ENCODE measurements at regions not wholly inside any gene's neighbourhood (a gene's known extent, or its start where the extent isn't known, plus 50 kb on each side); places are given as distances from the start of the nearest gene placed in this dataset.

DNA sequence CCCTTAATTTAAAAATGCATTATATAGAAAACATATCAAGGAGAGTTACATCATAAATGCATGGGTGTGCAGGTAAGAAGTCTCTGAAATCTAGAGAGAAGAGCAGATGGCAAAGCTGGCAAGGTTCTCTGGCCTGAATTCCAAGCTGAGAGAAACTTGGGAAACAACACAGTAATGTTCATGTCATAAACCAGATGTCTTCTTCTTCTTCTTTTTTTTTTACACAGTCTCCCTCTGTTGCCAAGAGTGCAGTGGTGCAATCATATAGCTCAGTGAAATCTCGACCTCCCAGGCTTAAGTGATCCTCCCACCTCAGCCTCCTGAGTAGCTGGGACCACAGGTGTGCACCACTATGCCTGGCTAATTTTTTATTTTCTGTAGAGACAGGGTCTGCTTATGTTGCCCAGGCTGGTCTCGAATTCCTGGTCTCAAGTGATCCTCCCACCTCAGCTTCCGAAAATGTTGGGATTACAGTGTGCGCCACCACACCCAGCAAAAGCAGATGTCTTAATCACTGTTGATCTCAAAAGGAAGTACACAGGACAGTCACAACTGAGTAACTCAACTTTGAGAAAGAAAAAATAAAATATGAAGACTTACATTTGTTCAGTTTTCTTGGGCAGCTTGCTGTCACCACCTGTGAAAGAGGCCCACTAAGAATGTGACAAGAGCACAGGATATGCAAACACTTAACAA, 77.3 kb downstream of the DNAAF9 start:
- no peak for DNase-seq (ENCODE audit: low spot score in 2 of 2)
- no peaks in the 10 kb centered on the region for H3K36me3 ChIP-seq
- H3K27ac ChIP-seq, result no peak overlapping the region
- no peak overlapping the region for H3K4me3 ChIP-seq
- no peaks in the 10 kb centered on the region for H3K9me3 ChIP-seq
- H3K27me3 ChIP-seq, result no peaks in the 10 kb centered on the region
- H3K4me1 ChIP-seq, result no peaks in the 10 kb centered on the region
- intact Hi-C loops (cut with DNase I; ENCODE audit: low total_unique reads), result no loop called here
- TF ChIP-seq POLR2AphosphoS5 (IDR thresholded peaks at IDR 0.05) (no peak), POLR2A (IDR thresholded peaks at IDR 0.05) (no peak)
- TF ChIP-seq, protein P1, sequence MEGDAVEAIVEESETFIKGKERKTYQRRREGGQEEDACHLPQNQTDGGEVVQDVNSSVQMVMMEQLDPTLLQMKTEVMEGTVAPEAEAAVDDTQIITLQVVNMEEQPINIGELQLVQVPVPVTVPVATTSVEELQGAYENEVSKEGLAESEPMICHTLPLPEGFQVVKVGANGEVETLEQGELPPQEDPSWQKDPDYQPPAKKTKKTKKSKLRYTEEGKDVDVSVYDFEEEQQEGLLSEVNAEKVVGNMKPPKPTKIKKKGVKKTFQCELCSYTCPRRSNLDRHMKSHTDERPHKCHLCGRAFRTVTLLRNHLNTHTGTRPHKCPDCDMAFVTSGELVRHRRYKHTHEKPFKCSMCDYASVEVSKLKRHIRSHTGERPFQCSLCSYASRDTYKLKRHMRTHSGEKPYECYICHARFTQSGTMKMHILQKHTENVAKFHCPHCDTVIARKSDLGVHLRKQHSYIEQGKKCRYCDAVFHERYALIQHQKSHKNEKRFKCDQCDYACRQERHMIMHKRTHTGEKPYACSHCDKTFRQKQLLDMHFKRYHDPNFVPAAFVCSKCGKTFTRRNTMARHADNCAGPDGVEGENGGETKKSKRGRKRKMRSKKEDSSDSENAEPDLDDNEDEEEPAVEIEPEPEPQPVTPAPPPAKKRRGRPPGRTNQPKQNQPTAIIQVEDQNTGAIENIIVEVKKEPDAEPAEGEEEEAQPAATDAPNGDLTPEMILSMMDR (IDR thresholded peaks at IDR 0.05), result no peak

DNA sequence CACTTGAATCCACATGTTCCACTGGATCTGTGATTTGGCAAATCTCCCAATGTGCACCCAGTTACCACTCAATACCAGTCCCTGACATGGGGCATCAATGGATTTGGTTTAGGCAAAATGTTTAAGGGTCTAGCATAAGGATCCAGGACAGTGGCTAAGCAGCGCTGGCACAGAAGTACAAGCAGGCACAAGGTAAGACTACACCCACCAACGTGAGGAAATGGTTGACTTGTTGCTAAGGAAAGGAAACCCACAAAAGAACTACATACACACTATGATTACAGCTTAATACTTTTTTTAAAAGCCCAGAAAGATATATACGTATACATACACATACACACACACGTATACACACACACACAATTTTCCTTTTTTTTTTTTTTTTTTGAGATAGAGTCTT, 79.0 kb downstream of the DNAAF9 start:
- intact Hi-C loops (cut with DNase I; ENCODE audit: low total_unique reads), result no loop called here
- Histone ChIP-seq H3K36me3 (no peaks in the 10 kb centered on the region), H3K27me3 (no peaks in the 10 kb centered on the region), H3K27ac (no peak overlapping the region), H3K4me1 (no peaks in the 10 kb centered on the region), H3K4me3 (no peak overlapping the region), H3K9me3 (no peaks in the 10 kb centered on the region)
- no peak for TF ChIP-seq POLR2AphosphoS5 (IDR thresholded peaks at IDR 0.05)
- TF ChIP-seq, protein P1 (IDR thresholded peaks at IDR 0.05), result no peak
- TF ChIP-seq POLR2A (IDR thresholded peaks at IDR 0.05), result no peak
- no peak for DNase-seq (ENCODE audit: low spot score in 2 of 2)

DNA sequence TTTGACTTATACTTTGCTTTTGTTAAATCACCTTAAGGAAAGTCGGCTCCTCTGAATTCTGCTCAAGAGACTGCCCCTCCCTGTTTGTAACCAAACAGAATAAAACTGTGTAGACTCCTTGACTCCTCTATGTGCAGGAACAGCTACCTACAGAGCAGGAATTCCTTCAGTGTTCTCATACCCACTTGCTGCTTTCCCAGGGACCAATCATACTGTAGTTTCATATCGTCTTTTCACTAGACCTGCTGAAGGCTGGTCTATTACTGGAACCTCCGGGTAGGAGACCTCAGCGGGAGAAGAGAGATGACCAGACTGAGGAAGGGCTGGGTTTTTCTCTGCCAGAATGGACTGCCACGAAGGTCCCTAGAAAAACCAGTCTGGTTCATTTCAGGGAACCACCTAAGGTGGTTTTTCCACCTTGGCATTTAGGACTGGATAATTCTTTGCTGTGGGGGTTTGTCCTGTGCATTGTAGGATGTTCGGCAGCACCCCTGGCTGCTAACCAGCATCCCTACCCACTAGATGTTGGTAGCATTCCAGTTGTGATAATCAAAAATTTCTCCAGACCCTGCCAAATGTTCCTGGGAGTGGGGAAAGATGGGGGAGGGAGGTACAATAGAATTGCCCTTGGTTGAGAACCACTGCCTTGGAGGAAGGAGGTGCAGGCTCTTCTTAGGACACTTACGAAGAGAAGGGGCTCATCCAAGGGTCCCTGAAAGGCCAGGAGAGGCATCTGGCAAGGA, 80.5 kb downstream of the DNAAF9 start:
- intact Hi-C loops (cut with DNase I; ENCODE audit: low total_unique reads), result no loop called here
- H3K27me3 ChIP-seq, result no peaks in the 10 kb centered on the region
- no peak overlapping the region for H3K27ac ChIP-seq
- TF ChIP-seq, protein P1 (IDR thresholded peaks at IDR 0.05), result no peak
- TF ChIP-seq POLR2AphosphoS5 (IDR thresholded peaks at IDR 0.05), result no peak
- no peaks in the 10 kb centered on the region for H3K4me1 ChIP-seq
- H3K36me3 ChIP-seq, result no peaks in the 10 kb centered on the region
- no peaks in the 10 kb centered on the region for H3K9me3 ChIP-seq
- no peak for DNase-seq (ENCODE audit: low spot score in 2 of 2)
- H3K4me3 ChIP-seq, result no peak overlapping the region

DNA sequence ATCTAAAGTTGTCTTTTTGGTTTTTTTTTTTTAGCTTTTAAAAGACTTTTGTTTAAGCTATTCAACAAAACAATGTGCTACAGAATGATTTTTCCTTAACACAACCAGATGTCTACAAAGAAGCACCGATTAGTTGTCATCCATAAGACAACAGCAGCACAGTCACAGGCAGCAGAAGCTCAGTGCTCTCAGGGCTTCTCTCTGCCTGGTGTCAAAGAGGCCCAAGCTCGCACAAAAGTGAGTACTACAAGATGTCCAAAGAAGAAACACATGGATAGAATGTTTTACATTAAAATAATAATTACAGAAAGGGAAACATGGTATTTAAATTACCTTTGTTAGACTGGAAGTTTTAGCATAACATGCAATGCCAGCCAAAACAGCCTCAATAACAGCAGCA, 81.6 kb downstream of the DNAAF9 start:
- intact Hi-C loops (cut with DNase I; ENCODE audit: low total_unique reads), result no loop called here
- Histone ChIP-seq H3K4me1 (no peaks in the 10 kb centered on the region), H3K9me3 (no peaks in the 10 kb centered on the region), H3K27me3 (no peaks in the 10 kb centered on the region), H3K4me3 (no peak overlapping the region), H3K27ac (no peak overlapping the region), H3K36me3 (no peaks in the 10 kb centered on the region)
- TF ChIP-seq, protein P1 (IDR thresholded peaks at IDR 0.05), result no peak
- TF ChIP-seq POLR2AphosphoS5 (IDR thresholded peaks at IDR 0.05) (no peak), POLR2A (IDR thresholded peaks at IDR 0.05) (no peak)
- DNase-seq (ENCODE audit: low spot score in 2 of 2), result no peak

DNA sequence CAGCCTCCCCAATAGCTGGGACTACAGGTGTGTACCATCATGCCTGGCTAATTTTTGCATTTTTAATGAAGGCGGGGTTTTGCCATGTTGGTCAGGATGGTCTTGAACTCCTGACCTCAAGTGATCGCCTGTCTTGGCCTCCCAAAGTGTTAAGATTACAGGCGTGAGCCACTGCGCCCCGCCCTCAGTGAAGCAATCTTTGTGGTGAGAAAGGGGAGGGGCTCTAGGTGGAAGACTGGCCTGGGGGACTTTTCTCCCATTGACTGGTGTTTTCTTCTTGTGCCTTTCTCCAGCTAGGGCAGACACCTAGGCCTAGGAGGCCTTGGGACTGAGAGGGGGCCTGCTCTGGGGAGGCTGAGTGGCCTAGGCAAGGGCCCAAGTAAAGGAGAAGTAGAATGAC, 84.1 kb downstream of the DNAAF9 start:
- no peak for DNase-seq (ENCODE audit: low spot score in 2 of 2)
- H3K27me3 ChIP-seq, result no peaks in the 10 kb centered on the region
- H3K36me3 ChIP-seq, result no peaks in the 10 kb centered on the region
- no peaks in the 10 kb centered on the region for H3K9me3 ChIP-seq
- intact Hi-C loops (cut with DNase I; ENCODE audit: low total_unique reads), result no loop called here
- TF ChIP-seq POLR2A (IDR thresholded peaks at IDR 0.05), result no peak
- TF ChIP-seq, protein P1 (IDR thresholded peaks at IDR 0.05), result no peak
- no peak for TF ChIP-seq POLR2AphosphoS5 (IDR thresholded peaks at IDR 0.05)
- no peak overlapping the region for H3K4me3 ChIP-seq
- no peaks in the 10 kb centered on the region for H3K4me1 ChIP-seq
- H3K27ac ChIP-seq, result no peak overlapping the region

Data from breast epithelium (tissue), 4 donors.